Small intestine (tissue), 7 donors: ENCODE measurements at regions not wholly inside any gene's neighbourhood (a gene's known extent, or its start where the extent isn't known, plus 50 kb on each side); places are given as distances from the start of the nearest gene placed in this dataset.

ENCODE experiments used
- DNase-seq, 2 donors: peaks; one replicate each; pipeline versions ENCODE4 v3.0.0 to v3.0.0-alpha.2; 2013
- FAIRE-seq: peaks from 2 replicates; lab custom pipeline; 2012; peaks lifted over from hg19 to GRCh38; lab: Jason Lieb, UNC
- H3K27ac ChIP-seq, 3 donors: one replicate each; pipeline ENCODE4 v1.5.1; 2013; ENCODE audit warnings: low read length in 2 of 3, mild to moderate bottlenecking in 2 of 3, control low read depth in 1 of 3, inconsistent platforms in 1 of 3, low read depth in 1 of 3, moderate library complexity in 1 of 3
- H3K27me3 ChIP-seq, 3 donors: one replicate each; pipeline ENCODE4 v1.6.1; 2013; ENCODE audit warnings: low read length in 3 of 3, inconsistent platforms in 1 of 3; ENCODE audit not compliant: control insufficient read depth in 3 of 3, insufficient read depth in 3 of 3
- H3K36me3 ChIP-seq, 3 donors: one replicate each; pipeline ENCODE4 v1.6.1; 2013; ENCODE audit warnings: low read length in 3 of 3, inconsistent platforms in 1 of 3, low read depth in 1 of 3, mild to moderate bottlenecking in 1 of 3, moderate library complexity in 1 of 3; ENCODE audit not compliant: control insufficient read depth in 3 of 3, insufficient read depth in 2 of 3
- H3K4me1 ChIP-seq, 3 donors: one replicate each; pipeline ENCODE4 v1.6.1; 2013; ENCODE audit warnings: low read length in 2 of 3, inconsistent platforms in 1 of 3, low read depth in 1 of 3, mild to moderate bottlenecking in 1 of 3, moderate library complexity in 1 of 3; ENCODE audit not compliant: control insufficient read depth in 3 of 3, insufficient read depth in 2 of 3
- H3K4me3 ChIP-seq, 3 donors: one replicate each; pipeline ENCODE4 v1.5.1; 2013; ENCODE audit warnings: low read length in 3 of 3, control low read depth in 1 of 3, inconsistent platforms in 1 of 3, low read depth in 1 of 3, mild to moderate bottlenecking in 1 of 3, moderate library complexity in 1 of 3
- H3K9me3 ChIP-seq, 2 donors: one replicate each; pipeline ENCODE4 v1.6.1; 2013; ENCODE audit warnings: low read depth in 1 of 2, low read length in 1 of 2; ENCODE audit not compliant: control insufficient read depth in 2 of 2, insufficient read depth in 1 of 2
- WGBS, 3 donors: extraction: QIAGEN DNeasy Blood & Tissue Kit; methylation state at CpG; one replicate each; pipeline ENCODE4 v1.1.7; 2013; 5-methylcytosine and 5-hydroxymethylcytosine counted together
- donor health status: healthy with polysubstance abuse.
- donor health status: control.
- donor health status: control.
- donor health status: Bipolar disorder and iron deficiency.
- donor health status: healthy.

GRCh38 chr1:229710746-229711145 lies 84.7 kb downstream of the URB2 start:
- H3K36me3 ChIP-seq, result no peaks in the 10 kb centered on the region
- no peak for DNase-seq
- H3K27me3 ChIP-seq, result peaks cover 0 to 3% (median 0%) of the 10 kb centered on the region in 3 donors
- no peaks in the 10 kb centered on the region for H3K9me3 ChIP-seq
- no peak overlapping the region for H3K4me3 ChIP-seq
- H3K27ac ChIP-seq, result no peak overlapping the region
- no peaks in the 10 kb centered on the region for H3K4me1 ChIP-seq
- no peak for FAIRE-seq

- H3K9me3 ChIP-seq, result no peaks in the 10 kb centered on the region
- peaks cover 0 to 3% (median 0%) of the 10 kb centered on the region in 3 donors for H3K27me3 ChIP-seq
- no peak overlapping the region for H3K27ac ChIP-seq
- H3K36me3 ChIP-seq, result no peaks in the 10 kb centered on the region
- no peak overlapping the region for H3K4me3 ChIP-seq
- 94 to 97% (median 96%) methylated on average over 2 of the region's 2 CpGs for WGBS, 3 donors
- DNase-seq (no peak), FAIRE-seq (no peak)
- H3K4me1 ChIP-seq, result no peaks in the 10 kb centered on the region
Observed at GRCh38 chr1:229714306-229714705, 88.3 kb downstream of the URB2 start.

- no peaks in the 10 kb centered on the region for H3K9me3 ChIP-seq
- WGBS, 3 donors, result 58 to 75% (median 62%) methylated on average over 8 of the region's 8 CpGs
- peaks cover 0 to 2% (median 0%) of the 10 kb centered on the region in 3 donors for H3K27me3 ChIP-seq
- no peaks in the 10 kb centered on the region for H3K4me1 ChIP-seq
- H3K36me3 ChIP-seq, result no peaks in the 10 kb centered on the region
- FAIRE-seq (no peak), DNase-seq (peak in 1 of 2 donors; percentile 47)
- H3K27ac ChIP-seq, result no peak overlapping the region
- H3K4me3 ChIP-seq, result no peak overlapping the region
Observed at GRCh38 chr1:229714964-229715603, 89.0 kb downstream of the URB2 start.

GRCh38 chr1:229716069-229716468 lies 90.0 kb downstream of the URB2 start:
- H3K36me3 ChIP-seq, result no peaks in the 10 kb centered on the region
- H3K4me3 ChIP-seq, result no peak overlapping the region
- no peak overlapping the region for H3K27ac ChIP-seq
- 80 to 86% (median 82%) methylated on average over 10 of the region's 10 CpGs for WGBS, 3 donors
- no peak for DNase-seq
- no peak for FAIRE-seq
- no peaks in the 10 kb centered on the region for H3K9me3 ChIP-seq
- peaks cover 0 to 2% (median 0%) of the 10 kb centered on the region in 3 donors for H3K27me3 ChIP-seq
- H3K4me1 ChIP-seq, result no peaks in the 10 kb centered on the region

- FAIRE-seq (no peak), DNase-seq (no peak)
- Histone ChIP-seq H3K36me3 (no peaks in the 10 kb centered on the region), H3K4me3 (no peak overlapping the region), H3K27me3 (peaks cover 0 to 2% (median 0%) of the 10 kb centered on the region in 3 donors), H3K27ac (no peak overlapping the region), H3K4me1 (no peaks in the 10 kb centered on the region), H3K9me3 (no peaks in the 10 kb centered on the region)
- 81 to 91% (median 87%) methylated on average over 7 of the region's 7 CpGs for WGBS, 3 donors
Observed at GRCh38 chr1:229716704-229717103, 90.7 kb downstream of the URB2 start.

GRCh38 chr1:229717786-229718576 lies 91.9 kb downstream of the URB2 start:
- WGBS, 3 donors, result 68 to 82% (median 78%) methylated on average over 7 of the region's 7 CpGs
- Histone ChIP-seq H3K4me3 (no peak overlapping the region), H3K27ac (no peak overlapping the region), H3K27me3 (peaks cover 0 to 2% (median 0%) of the 10 kb centered on the region in 3 donors), H3K4me1 (no peaks in the 10 kb centered on the region), H3K9me3 (no peaks in the 10 kb centered on the region), H3K36me3 (no peaks in the 10 kb centered on the region)
- DNase-seq, result peak; percentile 30 to 56
- no peak for FAIRE-seq

- H3K4me3 ChIP-seq, result no peak overlapping the region
- H3K27ac ChIP-seq, result no peak overlapping the region
- 43 to 53% (median 47%) methylated on average over 3 of the region's 3 CpGs for WGBS, 3 donors
- DNase-seq, result no peak
- no peaks in the 10 kb centered on the region for H3K4me1 ChIP-seq
- no peak for FAIRE-seq
- no peaks in the 10 kb centered on the region for H3K27me3 ChIP-seq
- H3K36me3 ChIP-seq, result no peaks in the 10 kb centered on the region
- no peaks in the 10 kb centered on the region for H3K9me3 ChIP-seq
Observed at GRCh38 chr1:229726061-229726460, 100.0 kb downstream of the URB2 start.

- no peak overlapping the region for H3K4me3 ChIP-seq
- H3K4me1 ChIP-seq, result no peaks in the 10 kb centered on the region
- FAIRE-seq (no peak), DNase-seq (no peak)
- no peaks in the 10 kb centered on the region for H3K36me3 ChIP-seq
- no peaks in the 10 kb centered on the region for H3K9me3 ChIP-seq
- no peaks in the 10 kb centered on the region for H3K27me3 ChIP-seq
- no peak overlapping the region for H3K27ac ChIP-seq
Observed at GRCh38 chr1:229729916-229730315, 103.9 kb downstream of the URB2 start.
